Activated CD4-positive, alpha-beta T cell treated with anti-CD3 and anti-CD28 coated beads, Interleukin-2, amount 50 U/mL, for 16 hours (primary cell): ENCODE measurements at regions not wholly inside any gene's neighbourhood (a gene's known extent, or its start where the extent isn't known, plus 50 kb on each side); places are given as distances from the start of the nearest gene placed in this dataset.
"Not testable (repeated sequence)": the region's sequence is repeated elsewhere in the genome, so short reads cannot be mapped to it uniquely, and the experiment has no call there.

ENCODE experiments used
- DNase-seq: peaks from one replicate; pipeline ENCODE4 v3.0.0-alpha.2; 2020

- no peak for DNase-seq
Measured at GRCh38 chr9:81103597-81104471, 585.5 kb downstream of the TLE1 start.

DNA sequence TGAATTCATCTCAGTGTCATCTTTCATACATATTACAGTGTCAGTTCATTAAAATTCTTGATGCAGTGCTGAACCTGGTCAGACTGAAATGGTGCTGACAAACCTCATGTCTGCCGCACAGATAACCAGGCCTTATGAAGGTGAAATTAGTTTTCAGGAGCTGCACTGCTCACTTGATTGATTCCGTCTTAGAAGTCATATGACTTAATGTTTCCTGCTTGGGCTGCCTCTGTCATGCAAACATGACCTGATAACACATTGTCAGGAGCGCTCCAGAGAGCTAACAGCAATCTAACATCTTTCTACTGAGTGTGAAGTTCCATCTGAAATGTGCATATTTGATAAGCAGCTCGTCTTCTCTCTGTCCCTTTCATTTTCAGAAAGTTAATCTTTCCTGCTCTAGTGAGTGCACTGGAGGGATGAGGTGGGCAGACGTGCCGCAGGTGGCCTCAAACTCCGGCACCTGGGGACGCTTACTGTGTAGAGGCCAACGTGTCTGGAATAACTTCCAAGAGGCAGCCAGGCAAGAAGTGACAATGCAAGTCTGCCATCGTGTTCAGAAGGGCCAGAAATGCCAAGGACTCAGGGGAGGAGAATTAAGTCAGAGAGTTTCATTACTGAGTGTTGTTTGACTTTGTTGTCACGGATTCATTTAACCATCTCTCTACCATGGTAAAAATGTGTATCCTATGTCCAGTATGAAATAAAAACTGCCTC, 592.1 kb downstream of the TLE1 start:
- DNase-seq: no peak

- DNase-seq: no peak
Measured at GRCh38 chr9:81096625-81097024, 592.7 kb downstream of the TLE1 start.

DNA sequence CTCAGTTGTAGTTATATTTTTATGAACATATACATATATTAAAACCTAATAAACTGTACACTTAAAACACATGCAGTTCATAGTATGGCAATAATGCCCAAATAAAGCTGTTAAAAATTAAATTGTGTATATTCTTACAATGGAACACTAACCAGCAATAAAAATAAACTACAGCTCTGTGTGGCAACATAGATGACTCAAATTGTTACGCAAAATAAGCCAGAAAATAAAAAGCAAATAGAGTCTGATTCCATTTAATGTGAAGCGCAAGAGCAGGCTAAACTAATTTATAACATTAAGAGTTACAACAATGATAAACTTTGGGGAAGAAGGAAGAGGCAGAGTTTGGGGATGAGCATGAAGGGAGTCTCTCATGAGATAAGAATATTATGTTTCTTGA, 597.3 kb downstream of the TLE1 start:
- DNase-seq: no peak

- no peak for DNase-seq
Measured at GRCh38 chr9:81088341-81088740, 601.0 kb downstream of the TLE1 start.

DNA sequence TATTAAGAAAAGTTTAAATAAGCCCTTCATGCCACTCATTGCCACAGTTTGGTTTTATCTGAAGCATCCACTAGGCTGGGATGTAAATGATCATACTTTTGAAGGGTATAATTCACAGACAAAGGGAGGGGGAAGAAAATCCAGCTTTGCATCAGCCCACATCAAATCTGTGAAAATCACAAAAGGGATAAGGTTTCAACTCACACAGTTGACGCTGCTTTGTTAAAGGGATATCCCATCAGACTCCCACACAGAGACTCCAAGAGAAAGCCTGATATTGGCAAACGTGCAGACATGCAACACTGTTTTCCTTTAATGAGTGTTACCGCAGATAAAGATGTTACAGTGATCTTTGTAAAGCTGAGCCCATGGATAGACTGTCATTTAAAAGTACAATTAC, 602.9 kb downstream of the TLE1 start:
- DNase-seq: no peak

- no peak for DNase-seq
Measured at GRCh38 chr9:81083854-81084512, 605.4 kb downstream of the TLE1 start.

DNA sequence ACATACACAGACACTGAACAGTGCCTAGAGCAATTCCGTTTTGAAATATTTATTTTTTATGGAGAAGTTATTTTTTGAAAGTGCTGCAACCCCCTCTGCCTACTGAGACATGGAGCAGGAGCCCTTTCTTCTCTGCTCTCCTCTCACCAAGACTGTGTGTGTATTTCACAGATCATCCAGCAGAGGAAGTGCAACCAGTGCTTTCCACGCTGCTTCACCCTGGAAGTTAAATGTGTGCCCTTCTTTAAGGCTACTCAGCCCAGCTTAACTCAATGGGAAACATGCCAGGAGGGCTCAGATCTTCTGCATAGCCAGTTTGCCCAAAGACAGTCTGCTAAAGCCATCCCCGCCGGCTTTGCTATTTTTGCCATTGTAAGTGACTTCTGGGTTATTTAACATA, 606.3 kb downstream of the TLE1 start:
- DNase-seq: no peak

DNA sequence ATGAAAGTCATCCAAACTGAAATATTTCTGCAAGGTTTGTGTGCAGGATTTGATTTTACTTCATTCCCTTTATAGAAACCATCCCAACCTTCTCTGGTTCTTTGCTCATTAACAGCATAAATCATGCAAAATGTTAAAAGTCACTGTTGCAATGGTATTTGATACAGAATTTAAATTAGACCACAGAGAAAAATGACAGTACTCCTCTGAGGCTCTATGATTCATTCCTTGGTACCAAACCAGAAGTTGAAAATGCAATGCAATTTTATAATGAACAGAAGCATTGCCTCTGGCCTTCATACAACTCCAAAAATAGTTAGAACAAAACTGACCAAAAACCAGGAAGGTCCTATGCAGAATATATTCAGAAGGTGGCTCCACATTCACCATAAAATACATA, 607.1 kb downstream of the TLE1 start:
- no peak for DNase-seq

GRCh38 chr9:81080900-81081299, 608.4 kb downstream of the TLE1 start:
- DNase-seq: no peak

DNA sequence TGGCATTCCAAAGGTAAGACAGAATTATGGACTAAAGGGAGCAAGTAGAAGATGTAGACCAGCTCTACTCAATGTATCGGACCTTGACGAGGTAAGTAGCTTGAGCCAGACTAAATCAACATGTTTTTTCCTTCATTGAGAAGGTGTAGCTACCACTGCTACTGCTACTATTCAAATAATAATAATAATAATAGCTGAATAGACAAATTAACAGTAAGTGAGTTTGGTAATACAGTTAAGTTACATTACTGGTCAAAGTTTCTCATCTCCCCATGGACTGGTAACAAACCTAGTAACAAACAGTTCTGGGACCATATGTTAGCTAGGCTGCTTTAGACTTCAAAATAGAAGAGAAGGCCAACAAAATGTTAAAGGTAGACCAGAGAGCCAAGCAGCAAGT, 609.2 kb downstream of the TLE1 start:
- no peak for DNase-seq

DNA sequence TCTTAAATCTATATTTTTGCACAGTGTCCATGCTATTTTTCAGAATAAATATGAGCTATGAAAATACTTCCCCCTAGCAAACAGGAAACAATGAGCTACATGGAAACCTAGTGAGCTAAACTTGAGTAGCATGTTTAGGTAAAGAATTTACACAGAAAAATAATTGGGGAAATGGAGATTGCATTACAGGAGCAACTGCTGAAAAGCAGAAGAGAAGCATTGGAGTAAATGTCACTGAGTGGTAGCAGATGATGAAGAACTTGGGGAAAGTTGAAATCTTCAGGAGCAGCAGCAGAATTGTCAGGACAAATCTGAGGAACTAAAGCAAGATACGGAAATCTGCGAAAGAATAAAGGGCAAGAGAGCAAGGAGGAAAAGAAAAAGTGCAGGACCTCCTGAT, 610.3 kb downstream of the TLE1 start:
- no peak for DNase-seq

DNA sequence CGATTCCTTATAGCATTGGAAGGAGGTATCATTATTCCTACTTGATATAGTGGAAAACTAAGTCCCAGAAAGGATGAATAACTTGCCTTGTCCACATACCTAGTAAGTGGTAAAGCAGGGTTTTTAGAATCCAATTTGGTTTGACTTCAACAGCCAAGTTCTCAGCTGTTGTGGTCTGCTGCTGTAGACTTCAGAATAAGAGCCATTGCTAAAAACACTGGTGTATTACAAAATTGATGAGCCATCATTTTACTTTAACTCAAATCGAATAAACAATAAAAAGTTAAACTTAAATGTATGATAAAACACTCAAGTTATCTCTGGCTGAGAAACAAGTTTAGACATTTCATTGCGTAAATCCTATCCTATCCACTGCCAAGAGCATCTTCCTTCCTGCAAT, 610.8 kb downstream of the TLE1 start:
- no peak for DNase-seq

DNA sequence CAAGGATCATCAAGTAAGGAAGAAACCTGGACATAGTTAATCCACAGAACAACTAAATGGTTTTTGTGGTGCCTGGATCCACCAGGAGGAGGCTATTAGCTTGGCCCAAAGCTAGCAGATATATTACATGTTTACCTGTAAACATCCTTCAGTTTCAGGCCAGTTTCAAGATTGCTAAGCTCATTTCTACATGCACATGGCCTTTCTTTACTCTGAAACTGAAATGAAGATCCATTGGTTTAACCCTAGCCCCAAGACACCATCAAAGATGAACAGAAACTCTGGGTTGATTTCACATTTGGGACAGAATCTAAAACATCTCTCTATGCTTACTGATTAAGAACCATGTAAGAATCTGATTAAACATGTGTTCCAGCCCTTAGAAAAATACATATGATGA, 611.8 kb downstream of the TLE1 start:
- no peak for DNase-seq

DNA sequence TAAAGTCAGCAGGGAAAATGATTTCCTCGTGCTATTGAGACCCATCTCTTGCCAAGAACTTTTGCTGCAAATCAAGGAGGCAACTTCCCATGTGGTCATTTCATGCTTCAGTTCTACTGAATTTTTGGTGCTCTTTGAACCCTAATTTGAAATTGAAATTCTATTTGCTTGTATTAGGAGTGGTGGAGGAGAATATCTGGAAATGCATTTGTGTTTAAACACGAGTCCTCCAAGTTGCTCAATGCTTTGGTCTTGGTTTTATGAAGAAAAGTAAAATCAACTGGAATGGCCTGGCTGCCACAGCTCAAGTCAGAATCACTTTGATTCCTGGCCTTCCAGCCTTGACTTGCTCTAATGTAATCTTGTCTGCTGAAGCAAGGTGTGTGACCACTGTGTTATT, 613.2 kb downstream of the TLE1 start:
- no peak for DNase-seq

- DNase-seq: no peak
Measured at GRCh38 chr9:81074221-81074620, 615.1 kb downstream of the TLE1 start.

DNA sequence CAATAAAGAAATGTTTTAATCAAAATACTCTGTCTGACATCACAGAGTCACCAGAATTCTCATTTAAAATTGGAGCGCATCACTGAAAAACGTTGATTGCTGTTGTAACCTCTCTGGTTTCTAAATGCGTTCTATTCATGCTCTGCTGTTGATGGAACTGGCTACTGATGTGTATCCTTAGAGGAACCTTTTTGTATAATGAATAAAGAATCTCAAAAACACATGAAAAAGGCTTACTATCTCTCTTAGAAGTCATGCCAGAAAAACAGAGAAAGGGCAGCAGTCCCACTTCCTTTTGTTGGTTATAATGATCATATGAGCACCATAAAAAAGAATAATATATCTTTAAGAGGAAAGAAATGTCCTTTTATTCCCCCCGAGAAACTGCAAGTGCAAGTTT, 615.5 kb downstream of the TLE1 start:
- DNase-seq: no peak

- DNase-seq: no peak
Measured at GRCh38 chr9:81072758-81073157, 616.6 kb downstream of the TLE1 start.

DNA sequence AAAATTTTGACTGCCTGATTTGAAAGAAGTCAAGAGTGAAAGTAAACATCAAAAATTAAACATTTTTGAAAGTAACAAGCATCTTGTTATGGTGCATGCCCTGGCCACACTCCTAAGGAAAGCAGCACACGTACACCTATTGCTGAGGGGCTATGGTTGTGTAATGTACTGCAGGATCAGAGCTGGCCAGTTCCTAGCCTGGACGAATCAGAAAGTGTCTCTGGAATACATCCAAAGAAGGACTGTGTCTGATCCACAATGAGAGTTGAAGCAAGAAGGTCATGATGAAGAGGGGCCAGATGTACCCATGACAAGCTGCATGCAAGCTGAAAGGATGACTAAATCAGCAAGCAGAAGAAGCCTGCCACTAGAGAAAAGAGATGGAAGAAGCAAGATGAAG, 618.2 kb downstream of the TLE1 start:
- DNase-seq: no peak

DNA sequence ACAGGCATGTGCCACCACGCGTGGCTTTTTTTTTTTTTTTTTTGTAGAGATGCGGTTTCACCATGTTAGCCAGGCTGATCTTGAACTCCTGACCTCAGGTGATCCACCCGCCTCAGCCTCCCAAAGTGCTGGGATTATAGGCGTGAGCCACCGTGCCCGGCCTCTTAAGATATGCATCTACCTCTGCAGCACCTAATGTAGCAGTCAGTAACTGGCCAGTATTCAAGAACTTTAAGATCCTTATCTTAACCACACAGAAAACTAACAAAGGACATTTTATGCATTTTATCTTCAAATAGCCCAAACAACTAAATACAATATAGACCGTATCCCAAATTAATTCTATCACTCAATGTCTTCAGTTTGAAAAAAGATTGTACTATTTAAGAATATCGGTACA, 618.7 kb downstream of the TLE1 start:
- DNase-seq: no peak

DNA sequence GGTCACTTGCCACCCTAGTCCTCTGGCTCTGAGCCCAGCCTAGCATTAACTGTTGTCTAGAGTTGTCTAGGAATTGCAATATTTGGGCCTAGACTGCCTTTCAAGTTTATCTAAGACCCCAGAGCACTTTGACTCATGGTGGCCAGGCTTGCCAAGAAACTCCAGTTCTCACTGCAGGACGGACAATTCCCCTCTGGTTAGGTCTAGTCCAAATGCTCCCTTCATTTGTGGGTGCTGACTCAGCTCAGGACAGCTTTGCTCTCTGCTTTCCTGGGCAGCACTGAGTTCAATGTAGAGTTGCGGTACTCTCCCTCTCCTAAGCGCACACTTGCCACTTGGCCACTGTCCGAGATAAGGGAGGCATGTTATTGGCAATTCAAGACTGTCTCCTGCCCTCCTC, 619.4 kb downstream of the TLE1 start:
- no peak for DNase-seq

DNA sequence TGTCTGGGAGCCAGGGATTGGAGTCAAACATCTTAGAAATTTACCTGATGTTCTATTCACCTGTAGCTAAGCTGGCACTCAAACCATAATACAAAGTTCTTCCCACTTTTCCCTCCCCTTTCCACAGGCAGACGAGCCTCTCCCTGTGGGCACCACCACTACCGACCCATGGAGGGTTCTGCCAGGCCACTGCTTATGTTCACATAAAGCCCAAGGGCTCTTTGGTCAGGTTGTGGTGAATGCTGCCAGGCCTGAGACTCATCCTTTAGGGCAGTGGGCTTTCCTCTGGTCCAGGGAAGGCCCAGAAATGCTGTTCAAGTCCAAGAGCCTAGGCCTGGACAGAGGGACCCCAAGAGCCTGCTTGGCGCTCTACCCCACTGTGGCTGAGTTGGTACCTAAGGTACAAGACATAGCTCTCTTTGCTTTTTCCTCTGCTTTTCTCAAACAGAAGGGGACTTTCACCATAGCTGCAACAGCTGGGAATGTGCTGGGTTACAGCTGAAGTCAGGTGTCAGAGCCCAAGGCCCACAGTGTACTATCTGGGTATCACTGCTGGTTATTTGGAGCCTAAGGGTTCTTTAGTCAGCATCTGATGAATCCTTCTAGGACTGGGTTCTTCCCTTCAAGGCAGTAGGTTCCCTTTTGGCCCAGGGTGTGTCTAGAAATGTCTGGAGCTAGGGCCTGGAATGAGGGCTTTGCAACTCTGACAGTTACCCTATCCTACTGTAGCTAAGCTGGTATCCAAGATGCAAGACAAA, 620.1 kb downstream of the TLE1 start:
- no peak for DNase-seq

DNA sequence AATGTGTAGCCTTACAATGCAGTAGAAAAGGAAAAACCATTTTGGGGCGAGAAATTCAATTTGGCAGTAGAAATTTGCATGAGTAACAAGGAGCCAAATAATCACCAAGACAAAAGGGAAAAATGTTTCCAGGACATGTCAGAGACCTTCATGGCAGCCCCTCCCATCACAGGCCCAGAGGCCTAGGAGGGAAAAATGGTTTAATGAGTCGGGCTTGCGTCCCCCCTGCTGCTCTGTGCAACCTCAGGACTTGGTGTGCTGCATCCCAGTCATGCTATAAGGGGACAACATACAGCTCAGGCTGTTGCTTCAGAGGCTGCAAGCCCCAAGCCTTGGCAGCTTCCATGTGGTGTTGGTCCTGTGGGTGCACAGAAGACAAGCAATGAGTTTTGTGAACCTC, 626.4 kb downstream of the TLE1 start:
- not testable (repeated sequence) for DNase-seq
